Stimulated activated effector memory CD8-positive, alpha-beta T cell treated with anti-CD3 and anti-CD28 coated beads, Interleukin-12 subunit alpha, Interleukin-12 subunit beta, amount 100 ng/mL, for 72 hours (primary cell): ENCODE measurements at regions not wholly inside any gene's neighbourhood (a gene's known extent, or its start where the extent isn't known, plus 50 kb on each side); places are given as distances from the start of the nearest gene placed in this dataset.
A peak's percentile ranks its signal among the peaks of the same experiment; 100 is the strongest.

Source experiments
- ATAC-seq: fragments of 150-1000 bp; cut with Tn5 transposase; 2 replicates; pipeline ENCODE4 v1.10.0; 2021
- DNase-seq, 2 donors: peaks; one replicate each; pipeline ENCODE4 v3.0.0; 2021 to 2022; ENCODE audit warnings: low spot score in 2 of 2
- H3K27ac Mint-ChIP-seq: one replicate; pipeline ENCODE4 v1.8.0; 2022; ENCODE audit warnings: mild to moderate bottlenecking, mixed read lengths
- H3K36me3 Mint-ChIP-seq: one replicate; pipeline ENCODE4 v1.8.0; 2022; ENCODE audit warnings: mild to moderate bottlenecking, mixed read lengths
- H3K4me1 Mint-ChIP-seq: one replicate; pipeline ENCODE4 v1.8.0; 2022; ENCODE audit warnings: mixed read lengths
- H3K4me3 Mint-ChIP-seq: one replicate; pipeline ENCODE4 v1.8.0; 2022; ENCODE audit warnings: mild to moderate bottlenecking, mixed read lengths
- H3K9me3 Mint-ChIP-seq: one replicate; pipeline ENCODE4 v1.8.0; 2022; ENCODE audit warnings: mixed read lengths

DNA sequence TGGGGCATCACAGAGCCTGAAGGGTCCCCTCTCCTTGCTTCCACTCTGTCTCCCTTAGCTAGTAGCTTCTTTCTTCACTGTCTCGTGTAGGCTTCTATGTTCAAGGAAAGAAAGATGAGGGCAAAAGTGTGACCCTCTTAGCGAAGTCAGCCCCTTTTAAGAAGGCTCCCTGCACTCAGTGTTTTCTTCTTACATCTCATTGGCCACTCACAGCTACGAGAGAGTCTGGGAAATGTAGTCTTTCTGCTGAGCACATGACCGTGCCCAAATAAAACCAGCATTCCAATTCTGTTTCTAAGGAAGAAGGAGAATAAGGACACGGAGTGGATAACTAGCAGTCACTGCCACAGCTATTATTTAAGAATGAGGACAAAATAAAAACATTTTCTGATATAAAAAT, 104.9 kb upstream of the TNR start:
- Mint-ChIP-seq H3K36me3 (no peaks in the 10 kb centered on the region), H3K4me1 (no peaks in the 10 kb centered on the region), H3K27ac (no peak overlapping the region), H3K4me3 (no peak overlapping the region), H3K9me3 (peaks cover 5% of the 10 kb centered on the region)
- DNase-seq: no peak
- ATAC-seq: no peak

DNA sequence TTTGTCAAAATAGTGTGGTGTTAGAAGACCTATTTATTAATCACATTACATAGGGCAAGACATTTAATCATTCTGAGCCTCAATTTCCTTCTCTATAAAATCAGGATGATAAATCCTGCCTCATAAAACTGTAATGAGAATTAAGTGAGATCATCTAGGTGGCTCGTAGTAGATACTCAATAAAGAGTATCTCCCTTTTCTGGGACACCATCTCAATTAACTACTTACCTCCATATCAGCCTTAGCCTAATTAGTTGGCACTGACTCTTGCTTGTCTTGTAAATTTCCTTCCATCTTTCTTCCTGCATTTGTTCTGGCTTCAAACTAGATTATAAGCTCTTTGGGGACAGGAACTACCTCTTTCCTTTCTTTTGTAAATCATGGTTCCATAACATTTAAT, 102.6 kb upstream of the TNR start:
- Mint-ChIP-seq H3K4me1 (no peaks in the 10 kb centered on the region), H3K9me3 (peaks cover 15% of the 10 kb centered on the region), H3K36me3 (no peaks in the 10 kb centered on the region), H3K4me3 (no peak overlapping the region), H3K27ac (no peak overlapping the region)
- ATAC-seq (no peak), DNase-seq (no peak)

DNA sequence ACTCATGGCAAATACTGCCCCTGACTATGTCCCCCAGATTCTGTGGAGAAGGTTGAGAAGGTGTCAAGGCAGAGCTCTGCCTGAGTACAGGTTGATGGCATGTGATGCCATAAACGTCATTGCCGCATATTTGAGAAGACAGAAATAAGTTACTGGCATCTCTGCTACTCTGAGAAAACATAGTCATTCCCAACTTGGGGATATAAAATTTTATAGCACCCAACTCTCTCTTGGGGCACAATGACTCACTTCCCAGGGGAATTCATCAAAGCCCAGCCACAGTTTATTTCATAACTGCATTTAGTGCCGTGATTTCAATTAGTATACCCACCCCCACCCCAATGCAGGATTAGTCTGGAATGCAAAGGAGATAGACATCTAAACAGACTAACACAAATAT, 101.9 kb upstream of the TNR start:
- H3K9me3 Mint-ChIP-seq: peaks cover 15% of the 10 kb centered on the region
- no peak overlapping the region for H3K4me3 Mint-ChIP-seq
- DNase-seq (no peak), ATAC-seq (no peak)
- no peak overlapping the region for H3K27ac Mint-ChIP-seq
- H3K36me3 Mint-ChIP-seq: no peaks in the 10 kb centered on the region
- no peaks in the 10 kb centered on the region for H3K4me1 Mint-ChIP-seq

DNA sequence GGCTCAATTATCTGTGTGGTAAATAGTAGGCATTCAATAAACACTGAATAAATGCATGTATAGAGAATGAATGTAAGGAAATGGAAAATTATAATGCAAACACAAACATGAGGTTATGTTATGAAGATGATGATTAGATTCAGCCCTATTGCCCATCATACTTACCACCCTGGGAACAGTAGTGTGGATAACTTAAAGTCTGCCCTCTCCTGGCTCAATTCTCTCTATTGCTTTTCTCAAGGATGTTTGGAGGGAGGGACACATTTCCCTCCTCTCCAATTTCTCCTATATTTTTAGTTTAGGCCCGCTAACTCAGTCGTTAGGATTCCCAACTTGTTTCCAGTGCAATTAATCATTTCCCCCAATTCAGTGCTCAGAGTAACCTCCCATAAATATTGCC, 101.5 kb upstream of the TNR start:
- ATAC-seq (no peak), DNase-seq (no peak)
- H3K9me3 Mint-ChIP-seq: peaks cover 15% of the 10 kb centered on the region
- no peak overlapping the region for H3K4me3 Mint-ChIP-seq
- H3K4me1 Mint-ChIP-seq: no peaks in the 10 kb centered on the region
- no peaks in the 10 kb centered on the region for H3K36me3 Mint-ChIP-seq
- H3K27ac Mint-ChIP-seq: no peak overlapping the region

DNA sequence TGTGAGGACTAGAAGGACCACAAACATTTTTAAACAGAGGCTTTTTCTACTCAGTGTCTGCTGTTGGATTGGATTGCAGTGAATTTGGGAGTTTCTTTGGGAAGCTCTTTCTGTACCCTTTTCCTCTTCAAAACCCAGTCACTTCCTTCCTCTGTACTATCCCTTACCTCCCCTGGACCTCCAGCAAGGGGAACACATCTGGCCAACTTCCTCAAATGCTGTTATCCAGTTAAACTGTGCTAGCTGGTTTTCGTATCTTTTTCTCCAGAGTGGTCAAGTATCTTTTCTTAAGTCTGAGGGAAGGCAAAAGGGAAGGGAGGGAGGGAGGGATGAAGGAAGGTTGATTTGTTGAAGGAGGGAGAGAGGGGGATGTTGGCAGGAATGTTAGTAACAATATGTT, 99.2 kb upstream of the TNR start:
- Mint-ChIP-seq H3K4me1 (no peaks in the 10 kb centered on the region), H3K4me3 (no peak overlapping the region), H3K36me3 (no peaks in the 10 kb centered on the region), H3K27ac (no peak overlapping the region), H3K9me3 (peaks cover 15% of the 10 kb centered on the region)
- ATAC-seq: no peak
- DNase-seq: no peak

DNA sequence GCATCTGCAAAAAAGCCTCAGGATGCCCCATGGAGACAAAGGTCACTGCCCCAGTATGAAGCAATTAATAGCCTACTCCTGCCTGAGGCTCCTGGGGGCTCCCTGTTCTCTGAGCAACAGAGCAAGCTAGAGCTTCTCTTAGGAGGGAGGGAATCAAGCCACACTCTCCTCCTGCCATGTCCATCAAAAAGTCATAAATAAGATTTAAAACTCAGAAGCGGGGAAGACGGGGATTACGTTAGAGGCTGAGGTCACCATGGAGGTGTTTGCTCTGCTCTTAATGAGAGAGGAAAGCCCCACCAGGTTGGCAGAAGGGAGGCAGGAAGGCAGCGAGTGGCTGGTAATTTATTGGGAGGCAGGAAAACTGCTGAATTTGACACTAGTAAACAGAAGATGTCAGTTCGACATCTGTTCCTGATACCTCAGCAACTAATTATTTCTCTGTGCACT, 98.4 kb upstream of the TNR start:
- Mint-ChIP-seq H3K4me3 (no peak overlapping the region), H3K4me1 (no peaks in the 10 kb centered on the region), H3K36me3 (no peaks in the 10 kb centered on the region), H3K9me3 (peaks cover 15% of the 10 kb centered on the region), H3K27ac (no peak overlapping the region)
- DNase-seq: no peak
- ATAC-seq: no peak

DNA sequence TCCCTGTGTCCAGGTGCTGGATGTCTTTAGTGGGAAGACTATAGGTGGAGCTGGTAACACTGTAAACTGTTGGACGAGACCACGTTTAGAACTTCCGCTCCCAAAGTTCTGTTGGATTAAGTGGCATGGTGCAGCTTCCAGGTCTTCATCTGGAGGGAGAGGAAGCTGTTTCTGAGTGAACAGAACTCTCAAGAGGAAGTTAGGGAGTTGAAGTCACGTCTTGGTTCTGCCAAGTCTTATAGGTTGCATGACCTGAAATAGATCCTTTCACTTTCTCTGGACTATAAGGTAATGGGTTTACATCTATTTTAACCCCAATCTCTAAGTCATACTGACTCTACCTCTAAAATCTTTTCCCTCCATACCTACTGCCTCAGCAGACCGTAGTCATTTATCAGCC, 97.4 kb upstream of the TNR start:
- Mint-ChIP-seq H3K4me3 (no peak overlapping the region), H3K27ac (no peak overlapping the region), H3K4me1 (no peaks in the 10 kb centered on the region), H3K36me3 (no peaks in the 10 kb centered on the region), H3K9me3 (peaks cover 15% of the 10 kb centered on the region)
- ATAC-seq (no peak), DNase-seq (no peak)

DNA sequence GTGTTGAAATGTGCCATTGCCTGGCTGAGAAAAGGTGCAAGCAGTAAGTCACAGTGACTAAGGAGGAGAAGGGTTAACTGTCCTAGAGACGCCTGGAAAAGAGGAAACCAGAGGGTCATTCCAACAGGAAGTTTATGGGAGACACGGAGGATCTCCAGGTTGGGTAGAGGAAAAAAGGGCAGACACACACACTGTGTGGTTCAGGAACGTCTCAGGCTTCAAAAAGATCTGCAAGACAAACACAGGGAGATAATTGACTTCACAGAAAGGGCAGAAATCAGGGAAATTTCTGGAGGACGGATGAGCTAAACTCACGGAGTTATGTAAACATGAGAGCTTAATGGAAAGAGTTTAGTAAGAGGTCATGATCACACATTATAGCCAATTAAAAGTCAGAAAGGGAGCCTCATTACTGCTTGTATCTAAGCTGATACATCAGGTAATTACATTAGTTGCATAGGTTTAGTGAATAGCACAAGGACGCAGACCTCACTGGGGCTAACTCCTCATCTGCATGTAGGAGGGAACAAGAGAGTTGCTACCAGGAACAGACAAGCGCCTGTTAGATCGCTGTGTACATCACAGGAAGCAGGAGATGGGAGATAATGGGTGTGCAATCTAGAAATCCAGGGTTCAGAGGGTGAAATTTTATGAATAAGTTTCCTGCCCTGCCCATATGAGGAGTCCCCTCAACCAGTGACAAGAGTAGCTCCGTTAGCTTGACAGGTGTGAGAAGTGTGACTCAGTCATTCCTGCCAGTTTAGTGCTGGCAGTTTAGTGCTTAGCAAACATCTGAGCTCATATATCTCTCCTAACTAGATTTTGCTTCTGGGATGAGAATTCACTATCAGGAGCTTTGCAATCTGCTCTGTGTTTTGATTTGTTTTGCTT, 96.6 kb upstream of the TNR start:
- ATAC-seq (peak; percentile 47), DNase-seq (no peak)
- no peak overlapping the region for H3K27ac Mint-ChIP-seq
- peaks cover 15% of the 10 kb centered on the region for H3K9me3 Mint-ChIP-seq
- no peaks in the 10 kb centered on the region for H3K4me1 Mint-ChIP-seq
- H3K4me3 Mint-ChIP-seq: no peak overlapping the region
- H3K36me3 Mint-ChIP-seq: no peaks in the 10 kb centered on the region

DNA sequence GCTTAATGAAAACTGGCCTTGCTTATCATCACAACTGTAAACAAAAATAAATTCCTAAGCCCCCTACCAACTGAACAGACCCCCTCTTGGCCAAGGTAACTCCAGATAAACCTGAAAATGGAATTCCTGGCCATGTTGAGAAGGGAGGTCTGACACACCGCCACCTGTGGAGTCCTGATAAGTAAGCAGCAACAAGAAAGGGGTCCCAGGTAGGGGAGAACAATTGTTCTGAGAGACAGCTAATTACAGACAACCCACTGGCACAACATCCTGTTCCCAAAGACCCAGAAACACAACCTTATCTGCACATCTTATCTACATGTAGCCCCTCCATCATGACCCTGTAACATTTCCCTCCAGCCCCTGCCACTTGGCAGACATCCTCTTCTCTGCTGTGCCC, 91.2 kb upstream of the TNR start:
- Mint-ChIP-seq H3K4me3 (no peak overlapping the region), H3K27ac (no peak overlapping the region), H3K4me1 (no peaks in the 10 kb centered on the region), H3K9me3 (no peaks in the 10 kb centered on the region), H3K36me3 (no peaks in the 10 kb centered on the region)
- DNase-seq (no peak), ATAC-seq (no peak)

DNA sequence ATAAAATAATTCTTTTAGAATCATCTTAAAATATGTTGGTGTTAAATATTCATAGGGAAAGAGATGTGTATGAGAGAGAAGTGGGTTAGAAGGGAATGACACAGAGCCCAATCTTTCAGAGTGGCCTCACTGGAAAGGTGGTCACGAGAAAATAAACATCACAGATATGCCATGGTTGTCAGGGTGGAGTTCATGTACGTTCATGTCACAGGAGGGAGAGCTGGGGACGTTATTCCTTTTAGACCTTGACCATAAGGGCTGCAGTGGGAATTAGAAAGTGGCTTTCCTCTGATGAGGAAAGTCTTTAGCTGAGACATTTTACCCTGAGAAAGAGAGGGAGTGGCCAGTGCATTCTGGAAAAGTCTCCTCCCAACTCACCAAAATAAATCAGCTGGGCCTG, 90.6 kb upstream of the TNR start:
- no peaks in the 10 kb centered on the region for H3K36me3 Mint-ChIP-seq
- ATAC-seq: no peak
- H3K4me3 Mint-ChIP-seq: no peak overlapping the region
- H3K27ac Mint-ChIP-seq: no peak overlapping the region
- no peaks in the 10 kb centered on the region for H3K4me1 Mint-ChIP-seq
- no peak for DNase-seq
- H3K9me3 Mint-ChIP-seq: no peaks in the 10 kb centered on the region

DNA sequence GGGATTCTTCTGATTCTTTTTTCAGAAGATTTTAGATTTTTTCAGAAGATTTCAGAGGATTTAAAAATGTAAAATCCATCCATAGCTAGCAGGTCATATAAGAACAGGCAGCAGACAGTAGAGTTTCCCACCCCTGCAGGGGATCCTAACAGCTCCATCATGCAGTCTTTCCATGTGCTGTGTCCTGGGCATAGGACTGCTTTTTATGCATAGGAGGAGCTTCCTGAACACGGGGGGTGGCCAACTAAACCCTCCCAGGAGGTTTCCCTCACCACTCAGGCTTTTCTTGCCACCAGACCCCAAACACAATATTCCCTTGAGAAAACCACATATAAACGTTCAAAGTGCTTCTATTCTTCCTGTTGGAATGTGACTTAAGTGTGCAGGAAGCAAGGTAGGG, 90.1 kb upstream of the TNR start:
- no peak overlapping the region for H3K4me3 Mint-ChIP-seq
- H3K4me1 Mint-ChIP-seq: no peaks in the 10 kb centered on the region
- ATAC-seq (no peak), DNase-seq (no peak)
- H3K36me3 Mint-ChIP-seq: no peaks in the 10 kb centered on the region
- no peaks in the 10 kb centered on the region for H3K9me3 Mint-ChIP-seq
- no peak overlapping the region for H3K27ac Mint-ChIP-seq

DNA sequence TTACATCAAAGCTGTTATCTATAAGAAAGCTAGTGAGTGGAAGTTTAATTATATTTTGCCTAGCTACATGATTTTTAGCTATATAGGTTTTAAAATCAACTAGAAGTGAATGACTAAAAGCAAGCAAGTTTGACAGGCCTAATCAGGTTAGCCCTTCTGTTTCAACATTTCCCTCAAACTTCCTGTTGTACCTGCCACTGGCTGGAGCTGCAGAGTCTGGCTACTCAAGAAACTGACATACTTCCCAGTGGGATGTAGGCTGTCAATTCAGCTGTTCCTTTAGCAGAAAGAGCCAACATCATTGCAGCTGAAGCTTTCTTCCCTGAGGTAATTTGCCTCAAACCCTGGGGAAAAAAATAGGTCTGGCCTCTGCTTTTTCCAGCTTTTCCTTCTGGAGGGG, 87.1 kb upstream of the TNR start:
- H3K4me3 Mint-ChIP-seq: no peak overlapping the region
- DNase-seq (no peak), ATAC-seq (no peak)
- H3K36me3 Mint-ChIP-seq: no peaks in the 10 kb centered on the region
- H3K27ac Mint-ChIP-seq: no peak overlapping the region
- H3K9me3 Mint-ChIP-seq: no peaks in the 10 kb centered on the region
- no peaks in the 10 kb centered on the region for H3K4me1 Mint-ChIP-seq

DNA sequence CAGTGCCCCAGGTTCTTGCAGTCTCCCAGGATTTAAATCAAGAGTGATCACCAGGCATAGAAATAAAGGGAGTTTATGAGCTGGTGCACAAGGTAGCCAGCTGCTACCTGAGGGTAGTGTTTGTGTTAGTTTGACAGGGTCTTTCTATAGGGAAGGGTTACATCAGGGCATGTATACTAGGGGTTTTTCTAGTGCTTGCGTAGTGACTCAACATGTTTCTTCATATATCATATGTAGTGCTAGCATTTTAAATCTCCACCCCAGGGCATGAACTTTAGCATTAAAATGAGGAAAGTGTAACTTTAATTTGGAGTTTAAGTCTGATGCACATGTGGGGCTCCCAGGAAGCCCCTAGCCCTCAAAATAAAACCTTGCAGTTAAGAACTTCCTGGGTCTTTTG, 86.5 kb upstream of the TNR start:
- no peak overlapping the region for H3K27ac Mint-ChIP-seq
- no peak for DNase-seq
- H3K4me3 Mint-ChIP-seq: no peak overlapping the region
- no peaks in the 10 kb centered on the region for H3K4me1 Mint-ChIP-seq
- H3K9me3 Mint-ChIP-seq: no peaks in the 10 kb centered on the region
- no peak for ATAC-seq
- no peaks in the 10 kb centered on the region for H3K36me3 Mint-ChIP-seq

DNA sequence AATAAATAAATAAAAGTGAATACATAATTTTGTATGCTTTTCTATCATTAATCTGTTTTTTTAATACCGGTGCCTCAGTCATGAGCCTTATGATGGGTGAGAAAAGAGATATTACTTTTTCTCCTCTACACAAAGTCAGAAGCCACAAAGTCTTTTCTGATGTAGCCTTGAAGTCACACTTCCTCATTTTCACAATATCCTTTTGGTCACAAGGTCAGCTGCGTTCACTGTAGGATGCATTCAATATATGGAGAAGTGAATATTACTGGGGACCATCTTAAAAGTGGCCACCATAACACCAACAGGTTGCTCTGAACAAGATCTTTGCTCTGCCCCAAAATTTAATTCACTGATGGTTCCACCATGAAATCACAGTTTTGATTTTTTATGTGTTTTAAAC, 83.3 kb upstream of the TNR start:
- no peaks in the 10 kb centered on the region for H3K9me3 Mint-ChIP-seq
- DNase-seq (no peak), ATAC-seq (no peak)
- no peaks in the 10 kb centered on the region for H3K4me1 Mint-ChIP-seq
- H3K36me3 Mint-ChIP-seq: no peaks in the 10 kb centered on the region
- no peak overlapping the region for H3K27ac Mint-ChIP-seq
- no peak overlapping the region for H3K4me3 Mint-ChIP-seq

DNA sequence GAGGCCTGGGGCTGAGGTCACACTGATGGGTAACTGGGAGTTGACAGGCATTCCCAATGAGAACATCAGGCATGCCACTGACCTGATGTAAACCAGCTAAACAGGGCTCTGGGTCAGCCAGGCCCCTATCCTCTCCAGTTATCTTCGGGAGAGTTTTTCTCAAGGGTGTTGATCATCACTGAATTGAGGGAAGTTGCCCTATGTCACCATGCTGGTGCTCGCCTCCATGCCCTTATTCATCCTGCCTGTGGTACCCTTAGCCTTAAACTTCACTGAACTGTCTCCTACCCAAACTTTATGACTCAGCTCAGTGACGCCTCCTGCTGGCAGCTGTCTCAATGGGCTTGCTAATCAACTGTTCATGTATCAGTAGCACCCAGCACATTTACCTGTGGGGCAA, 80.7 kb upstream of the TNR start:
- no peaks in the 10 kb centered on the region for H3K4me1 Mint-ChIP-seq
- ATAC-seq (peak; percentile 34), DNase-seq (peak in 1 of 2 donors; percentile 5)

DNA sequence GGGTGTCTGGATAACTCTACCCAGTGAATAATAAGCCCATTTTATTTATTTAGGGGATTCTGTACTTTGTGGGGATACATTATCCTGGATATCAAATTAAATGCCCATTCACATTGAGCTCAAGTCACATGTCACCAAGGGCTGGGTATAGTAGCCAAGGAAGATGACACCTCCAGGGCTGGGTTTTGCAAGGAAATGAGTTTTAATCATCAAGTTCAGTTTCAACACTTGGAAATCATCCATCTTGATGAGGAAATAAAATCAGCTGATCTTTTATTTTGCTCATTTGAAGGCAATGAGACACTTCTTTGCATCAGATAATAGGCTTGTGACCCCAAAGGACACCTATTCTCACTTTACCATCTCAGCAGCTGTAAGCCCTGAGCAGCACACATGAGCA, 80.0 kb upstream of the TNR start:
- H3K27ac Mint-ChIP-seq: no peak overlapping the region
- H3K4me3 Mint-ChIP-seq: no peak overlapping the region
- no peaks in the 10 kb centered on the region for H3K36me3 Mint-ChIP-seq
- ATAC-seq (no peak), DNase-seq (no peak)
- H3K4me1 Mint-ChIP-seq: no peaks in the 10 kb centered on the region
- H3K9me3 Mint-ChIP-seq: no peaks in the 10 kb centered on the region

More for the DNA sequence above, 80.7 kb upstream of the TNR start:
- H3K4me3 Mint-ChIP-seq: no peak overlapping the region
- H3K36me3 Mint-ChIP-seq: no peaks in the 10 kb centered on the region
- no peak overlapping the region for H3K27ac Mint-ChIP-seq
- no peaks in the 10 kb centered on the region for H3K9me3 Mint-ChIP-seq

DNA sequence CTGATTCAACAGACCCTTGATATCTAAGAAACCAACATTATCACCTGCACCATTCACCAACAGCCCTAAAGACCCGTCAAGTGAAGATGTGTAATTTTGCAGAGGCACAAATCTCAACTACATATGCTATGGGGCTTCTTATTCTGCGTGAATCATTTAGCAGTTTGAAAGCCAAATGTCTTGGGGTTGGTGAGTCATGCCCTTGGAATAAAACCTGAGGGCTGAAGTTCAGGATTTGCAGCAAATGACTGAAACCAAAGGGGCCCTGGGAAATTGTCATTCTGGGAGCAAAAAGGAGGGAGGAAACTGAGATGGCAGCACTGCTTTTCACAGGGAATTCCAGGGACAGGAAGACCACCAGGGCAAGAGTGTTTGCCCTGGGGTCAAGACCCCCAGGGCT, 79.2 kb upstream of the TNR start:
- Mint-ChIP-seq H3K9me3 (no peaks in the 10 kb centered on the region), H3K27ac (no peak overlapping the region), H3K4me1 (no peaks in the 10 kb centered on the region), H3K36me3 (no peaks in the 10 kb centered on the region), H3K4me3 (no peak overlapping the region)
- DNase-seq (no peak), ATAC-seq (no peak)
